Pancreas (tissue), 10 donors: ENCODE measurements at regions not wholly inside any gene's neighbourhood (a gene's known extent, or its start where the extent isn't known, plus 50 kb on each side); places are given as distances from the start of the nearest gene placed in this dataset.
A peak's percentile ranks its signal among the peaks of the same experiment; 100 is the strongest.

Experiments used
- ATAC-seq, 4 donors: fragments of 200-7000 bp; cut with Tn5 transposase; one replicate each; pipeline versions ENCODE4 v1.8.0 to v1.9.1; 2020; ENCODE audit warnings: mild to moderate bottlenecking in 4 of 4, moderate library complexity in 4 of 4
- DNase-seq, 6 donors: peaks; one replicate each; pipeline ENCODE4 v3.0.0-alpha.2; 2020
- FAIRE-seq: peaks from 2 replicates; lab custom pipeline; 2012; peaks lifted over from hg19 to GRCh38; lab: Jason Lieb, UNC
- H3K27ac ChIP-seq, 4 donors: fragments of 200-600 bp; sonication (generic); 1 replicate in 3 of 4; 2 replicates in 1 of 4; pipeline versions ENCODE4 v1.5.0 to v1.8.0; 2020
- H3K27me3 ChIP-seq, 4 donors: fragments of 200-600 bp; one replicate each; pipeline ENCODE4 v1.8.0; 2021
- H3K36me3 ChIP-seq, 3 donors: fragments of 200-600 bp; sonication (generic) in 1 of 3; one replicate each; pipeline versions ENCODE4 v1.5.0 to v1.8.0; 2020 to 2021
- H3K4me1 ChIP-seq, 3 donors: fragments of 200-600 bp; one replicate each; pipeline ENCODE4 v1.8.0; 2021
- H3K4me3 ChIP-seq, 4 donors: fragments of 200-600 bp; sonication (generic) in 2 of 4; one replicate each; pipeline versions ENCODE4 v1.5.0 to v1.8.0; 2020 to 2021
- H3K9me3 ChIP-seq, 4 donors: fragments of 200-600 bp; one replicate each; pipeline ENCODE4 v1.8.0; 2021
- CTCF ChIP-seq, 4 donors: fragments of 200-600 bp; sonication (generic) in 3 of 4; IDR thresholded peaks; one replicate each; pipeline versions ENCODE4 v1.5.0 to v1.8.0; 2021; ENCODE audit warnings: antibody characterized with exemption in 4 of 4
- WGBS, 2 donors: extraction: QIAGEN DNeasy Blood & Tissue Kit; methylation state at CpG; one replicate each; pipeline ENCODE4 v1.1.7; 2013; 5-methylcytosine and 5-hydroxymethylcytosine counted together
- intact Hi-C, 3 donors: fragments of 100-400 bp; cut with DNase I; formaldehyde crosslinking; loops; one replicate each; pipeline versions ENCODE4 v1.11.1 to v1.14.2; 2022
- donor health status: healthy with polysubstance abuse.
- donor health status: DM: no; HTN: no; CAD: no; lungs with moderate emphysema.
- donor health status: DM: no; HTN: no; CAD: no.
- donor health status: control.
- donor health status: control.
- donor health status: Bipolar disorder and iron deficiency.
- donor health status: DM: yes; HTN: yes; CAD: no.
- donor health status: DM: no; HTN: no; CAD: no.
- donor health status: DM: no; HTN: no; CAD: no.
- donor health status: DM: yes; HTN: yes; CAD: no.

- no peak overlapping the region for H3K27ac ChIP-seq
- FAIRE-seq (peak; percentile 49), ATAC-seq (no peak), DNase-seq (no peak)
- H3K27me3 ChIP-seq: no peaks in the 10 kb centered on the region
- no peak overlapping the region for H3K4me3 ChIP-seq
- 30 to 33% methylated on average over 5 of the region's 5 CpGs for WGBS, 2 donors
- H3K4me1 ChIP-seq: no peaks in the 10 kb centered on the region
- H3K9me3 ChIP-seq: no peaks in the 10 kb centered on the region
- intact Hi-C loops: no loop called here
- TF ChIP-seq CTCF (IDR thresholded peaks at IDR 0.05): no peak
- no peaks in the 10 kb centered on the region for H3K36me3 ChIP-seq
Observed at GRCh38 chrX:139077281-139078250, 366.0 kb upstream of the FGF13 start.

- Histone ChIP-seq H3K4me1 (no peaks in the 10 kb centered on the region), H3K27ac (no peak overlapping the region), H3K9me3 (no peaks in the 10 kb centered on the region), H3K27me3 (peaks cover 0 to 6% (median 0%) of the 10 kb centered on the region in 4 donors), H3K4me3 (no peak overlapping the region), H3K36me3 (no peaks in the 10 kb centered on the region)
- no peak for TF ChIP-seq CTCF (IDR thresholded peaks at IDR 0.05)
- DNase-seq (no peak), FAIRE-seq (no peak), ATAC-seq (no peak)
- intact Hi-C loops: no loop called here
- WGBS, 2 donors: 29 to 34% methylated on average over 2 of the region's 2 CpGs
Observed at GRCh38 chrX:139063364-139063763, 351.8 kb upstream of the FGF13 start.

- intact Hi-C loops: no loop called here
Observed at GRCh38 chrX:139058831-139059495, 347.4 kb upstream of the FGF13 start.

DNA sequence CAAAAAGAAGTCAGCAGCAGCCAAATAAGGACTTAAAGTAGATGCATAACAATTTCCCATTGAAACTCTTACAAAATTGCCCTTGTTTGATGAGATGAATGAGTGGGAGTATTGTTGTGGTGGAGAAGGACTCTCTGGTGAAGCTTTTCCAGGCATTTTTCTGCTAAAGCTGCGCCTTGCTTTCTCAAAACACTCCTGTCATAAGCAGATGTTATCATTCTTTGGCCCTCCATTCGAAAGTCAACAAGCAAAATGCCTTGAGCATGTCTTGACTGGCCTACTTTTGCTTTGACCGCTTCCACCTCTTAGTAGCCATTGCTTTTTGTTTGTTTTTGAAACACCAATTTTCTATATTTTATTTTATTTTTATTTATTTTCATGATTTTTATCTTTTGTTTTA is 340.9 kb upstream of the FGF13 start:
- ATAC-seq (no peak), FAIRE-seq (no peak)
- 54 to 63% methylated on average over 3 of the region's 3 CpGs for WGBS, 2 donors

More at GRCh38 chrX:139058831-139059495, 347.4 kb upstream of the FGF13 start:
- no peak for TF ChIP-seq CTCF (IDR thresholded peaks at IDR 0.05)
- Histone ChIP-seq H3K27ac (no peak overlapping the region), H3K27me3 (peaks cover 0 to 11% (median 0%) of the 10 kb centered on the region in 4 donors), H3K4me1 (no peaks in the 10 kb centered on the region), H3K9me3 (no peaks in the 10 kb centered on the region), H3K4me3 (no peak overlapping the region), H3K36me3 (no peaks in the 10 kb centered on the region)
- FAIRE-seq (no peak), ATAC-seq (no peak), DNase-seq (no peak)
- WGBS, 2 donors: 38 to 41% methylated on average over 4 of the region's 4 CpGs

More for the DNA sequence above, 340.9 kb upstream of the FGF13 start:
- no peak for DNase-seq
- no peaks in the 10 kb centered on the region for H3K9me3 ChIP-seq
- intact Hi-C loops: no loop called here
- no peak overlapping the region for H3K4me3 ChIP-seq
- no peaks in the 10 kb centered on the region for H3K36me3 ChIP-seq
- no peak for TF ChIP-seq CTCF (IDR thresholded peaks at IDR 0.05)
- H3K4me1 ChIP-seq: no peaks in the 10 kb centered on the region
- H3K27me3 ChIP-seq: peaks cover 0 to 5% (median 0%) of the 10 kb centered on the region in 4 donors
- H3K27ac ChIP-seq: no peak overlapping the region
